Skeletal muscle satellite cell (primary cell): ENCODE measurements at regions not wholly inside any gene's neighbourhood (a gene's known extent, or its start where the extent isn't known, plus 50 kb on each side); places are given as distances from the start of the nearest gene placed in this dataset.
"Not testable (repeated sequence)": the region's sequence is repeated elsewhere in the genome, so short reads cannot be mapped to it uniquely, and the experiment has no call there.

Experiments
- H3K27me3 ChIP-seq: 2 replicates; pipeline ENCODE4 v1.7.0; 2013; ENCODE audit warnings: low read length; ENCODE audit not compliant: control insufficient read depth, insufficient read depth
- H3K36me3 ChIP-seq: 2 replicates; pipeline ENCODE4 v1.7.0; 2013; ENCODE audit warnings: mild to moderate bottlenecking, control low read depth, low read length; ENCODE audit not compliant: insufficient read depth
- H3K4me1 ChIP-seq: 2 replicates; pipeline ENCODE4 v1.7.0; 2013; ENCODE audit warnings: low read length; ENCODE audit not compliant: control insufficient read depth, insufficient read depth
- H3K4me2 ChIP-seq: 2 replicates; pipeline ENCODE4 v1.7.0; 2013; ENCODE audit warnings: mild to moderate bottlenecking, low read length
- H3K4me3 ChIP-seq: 2 replicates; pipeline ENCODE4 v1.7.0; 2013; ENCODE audit warnings: low read length
- H3K9ac ChIP-seq: 2 replicates; pipeline ENCODE4 v1.7.0; 2013; ENCODE audit warnings: mild to moderate bottlenecking, low read depth, low read length, moderate library complexity
- H3K9me3 ChIP-seq: replicated peaks from 2 replicates; pipeline ENCODE4 v1.7.0; 2013; ENCODE audit warnings: mild to moderate bottlenecking, control low read depth, low read length

DNA sequence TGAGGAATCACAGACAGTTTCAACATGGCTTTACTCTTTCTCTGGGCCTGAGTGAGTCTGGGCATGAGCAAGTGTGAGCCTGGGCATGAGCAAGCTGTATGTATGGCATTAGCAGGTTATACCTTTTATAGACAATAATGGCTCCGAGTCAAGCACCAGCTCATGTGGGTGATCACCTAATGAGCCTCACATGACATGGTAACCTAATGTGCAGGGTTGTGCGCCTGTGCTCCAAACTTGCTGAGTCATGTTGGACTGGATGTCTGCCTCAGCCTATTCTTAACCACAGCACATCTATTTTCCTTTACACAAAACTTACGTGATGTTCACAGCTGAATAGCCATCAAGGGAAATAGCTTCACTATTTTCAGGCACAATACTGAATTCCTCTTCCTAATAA lies 236.2 kb upstream of the NRIP1 start:
- Histone ChIP-seq H3K36me3 (no peaks in the 10 kb centered on the region), H3K9me3 (no peaks in the 10 kb centered on the region), H3K4me3 (no peak overlapping the region), H3K27me3 (no peaks in the 10 kb centered on the region), H3K4me1 (no peaks in the 10 kb centered on the region), H3K4me2 (no peak overlapping the region), H3K9ac (no peak overlapping the region)

DNA sequence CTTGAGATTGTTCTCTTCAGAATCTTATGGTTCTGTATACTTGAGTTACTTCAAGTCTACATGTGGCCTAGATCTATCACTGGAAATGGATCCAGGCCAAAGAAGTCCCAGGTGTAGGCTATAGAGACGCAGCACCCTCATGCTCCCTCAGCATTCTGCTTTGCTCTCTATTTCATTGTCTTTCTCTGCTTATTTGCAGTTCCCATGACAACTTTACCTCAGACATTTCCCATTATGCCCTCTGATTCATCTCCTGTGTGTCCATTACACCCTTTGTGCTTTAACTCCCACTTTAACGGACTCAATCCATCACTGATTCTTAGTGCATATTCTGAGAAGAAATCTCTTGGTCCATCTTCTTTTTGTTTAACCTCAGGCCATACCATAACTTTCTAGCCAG lies 236.9 kb upstream of the NRIP1 start:
- no peaks in the 10 kb centered on the region for H3K9me3 ChIP-seq
- no peak overlapping the region for H3K9ac ChIP-seq
- no peaks in the 10 kb centered on the region for H3K4me1 ChIP-seq
- no peaks in the 10 kb centered on the region for H3K27me3 ChIP-seq
- no peak overlapping the region for H3K4me3 ChIP-seq
- H3K36me3 ChIP-seq = no peaks in the 10 kb centered on the region
- no peak overlapping the region for H3K4me2 ChIP-seq

GRCh38 chr21:15306271-15306670 lies 241.5 kb upstream of the NRIP1 start:
- Histone ChIP-seq H3K4me1 (no peaks in the 10 kb centered on the region), H3K27me3 (no peaks in the 10 kb centered on the region), H3K9me3 (no peaks in the 10 kb centered on the region), H3K36me3 (no peaks in the 10 kb centered on the region), H3K4me2 (no peak overlapping the region), H3K4me3 (no peak overlapping the region), H3K9ac (no peak overlapping the region)

DNA sequence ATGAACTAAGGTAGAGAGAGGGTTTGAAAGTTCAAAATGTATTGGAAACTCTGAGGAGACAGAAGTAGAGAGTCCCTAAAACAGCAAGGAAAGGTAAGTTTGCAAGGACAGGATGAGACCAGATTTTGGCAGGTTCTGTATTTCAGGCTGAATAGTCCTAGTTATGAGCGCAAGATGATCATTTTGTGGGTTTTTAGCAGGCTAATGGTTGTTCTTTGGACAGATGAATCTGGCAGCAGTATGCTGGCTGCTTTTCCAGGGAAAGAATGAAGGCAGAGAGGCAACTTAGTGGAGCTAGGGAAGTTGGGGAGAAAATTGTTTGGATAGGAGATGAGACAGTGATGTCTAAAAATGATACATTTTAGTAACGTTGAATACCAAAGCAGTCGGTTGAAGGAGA lies 243.5 kb upstream of the NRIP1 start:
- Histone ChIP-seq H3K4me2 (no peak overlapping the region), H3K4me1 (no peaks in the 10 kb centered on the region), H3K9ac (no peak overlapping the region), H3K27me3 (no peaks in the 10 kb centered on the region), H3K9me3 (no peaks in the 10 kb centered on the region), H3K36me3 (no peaks in the 10 kb centered on the region), H3K4me3 (no peak overlapping the region)

DNA sequence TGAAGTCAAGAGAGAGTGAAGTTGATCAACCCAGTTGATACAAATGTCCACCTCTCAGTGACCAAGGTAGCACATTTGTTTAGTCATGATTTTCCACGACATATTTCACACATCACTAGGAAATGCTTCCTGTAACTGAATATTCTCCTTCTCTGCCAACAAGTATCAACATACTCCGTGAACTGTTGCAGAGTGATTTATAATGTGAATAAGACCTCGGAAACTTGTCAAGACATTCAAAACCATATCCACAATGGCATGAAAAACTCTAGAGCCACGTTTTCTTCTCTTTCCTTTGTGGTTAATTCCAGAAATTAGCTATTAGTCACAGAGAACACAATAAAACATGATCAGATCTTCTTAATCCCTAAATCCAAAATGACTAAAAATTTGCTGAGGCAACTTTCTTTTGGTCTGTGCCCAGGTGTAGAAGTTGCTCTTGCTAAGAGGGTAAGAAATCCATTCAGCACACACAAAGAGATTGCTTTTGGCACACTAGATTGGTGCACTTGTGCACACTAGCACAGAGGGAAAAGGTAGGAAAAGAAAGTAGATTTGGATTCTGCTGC lies 244.3 kb upstream of the NRIP1 start:
- H3K4me1 ChIP-seq = no peaks in the 10 kb centered on the region
- H3K9me3 ChIP-seq = no peaks in the 10 kb centered on the region
- H3K27me3 ChIP-seq = no peaks in the 10 kb centered on the region
- no peak overlapping the region for H3K4me3 ChIP-seq
- no peaks in the 10 kb centered on the region for H3K36me3 ChIP-seq
- no peak overlapping the region for H3K9ac ChIP-seq
- no peak overlapping the region for H3K4me2 ChIP-seq

DNA sequence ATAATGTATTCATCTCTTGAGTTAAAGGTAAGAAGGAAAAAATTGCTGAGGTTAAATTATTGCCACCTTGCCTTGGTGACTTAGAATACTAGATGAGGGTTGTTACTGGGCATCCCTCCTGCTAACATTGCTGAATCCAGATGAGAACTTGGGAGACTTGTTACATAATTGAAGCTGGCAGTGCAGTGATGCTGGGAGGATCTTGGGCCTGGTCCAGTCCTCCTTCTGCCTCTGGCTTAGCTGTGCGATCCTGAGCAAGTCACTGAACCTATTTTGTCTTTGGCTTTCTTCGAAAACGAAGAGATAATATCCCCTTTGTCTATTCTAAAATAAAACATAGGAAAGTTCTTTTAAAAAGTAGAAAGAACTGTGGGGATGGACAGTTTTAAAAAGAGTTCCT lies 244.9 kb upstream of the NRIP1 start:
- no peak overlapping the region for H3K4me2 ChIP-seq
- no peak overlapping the region for H3K4me3 ChIP-seq
- H3K36me3 ChIP-seq = no peaks in the 10 kb centered on the region
- H3K9me3 ChIP-seq = no peaks in the 10 kb centered on the region
- no peak overlapping the region for H3K9ac ChIP-seq
- no peaks in the 10 kb centered on the region for H3K4me1 ChIP-seq
- H3K27me3 ChIP-seq = no peaks in the 10 kb centered on the region

DNA sequence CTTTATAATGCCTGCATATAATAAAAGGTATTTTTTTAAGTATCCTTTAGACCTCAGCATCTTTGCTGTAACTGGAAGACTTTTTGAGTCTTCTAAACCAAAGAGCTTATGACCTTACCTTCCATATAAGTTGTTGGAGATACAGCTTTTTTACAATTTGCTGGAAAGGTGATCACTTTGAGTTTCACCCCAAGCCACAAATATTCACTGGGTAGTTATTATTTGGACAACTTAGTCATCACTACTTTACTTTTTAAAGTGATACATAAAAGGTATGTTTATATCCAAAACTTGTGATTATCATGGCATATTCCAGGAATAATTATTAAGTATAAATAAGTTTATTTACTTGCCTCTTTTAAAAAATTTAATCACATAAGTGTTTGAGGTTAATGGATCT lies 246.7 kb upstream of the NRIP1 start:
- Histone ChIP-seq H3K4me1 (no peaks in the 10 kb centered on the region), H3K9ac (no peak overlapping the region), H3K36me3 (no peaks in the 10 kb centered on the region), H3K4me2 (no peak overlapping the region), H3K27me3 (no peaks in the 10 kb centered on the region), H3K4me3 (no peak overlapping the region), H3K9me3 (no peaks in the 10 kb centered on the region)

- not testable (repeated sequence) for H3K36me3 ChIP-seq, H3K27me3 ChIP-seq, H3K9me3 ChIP-seq, H3K9ac ChIP-seq, H3K4me1 ChIP-seq, H3K4me2 ChIP-seq, H3K4me3 ChIP-seq
These were observed 252.2 kb upstream of the NRIP1 start for GRCh38 chr21:15317034-15317433.

DNA sequence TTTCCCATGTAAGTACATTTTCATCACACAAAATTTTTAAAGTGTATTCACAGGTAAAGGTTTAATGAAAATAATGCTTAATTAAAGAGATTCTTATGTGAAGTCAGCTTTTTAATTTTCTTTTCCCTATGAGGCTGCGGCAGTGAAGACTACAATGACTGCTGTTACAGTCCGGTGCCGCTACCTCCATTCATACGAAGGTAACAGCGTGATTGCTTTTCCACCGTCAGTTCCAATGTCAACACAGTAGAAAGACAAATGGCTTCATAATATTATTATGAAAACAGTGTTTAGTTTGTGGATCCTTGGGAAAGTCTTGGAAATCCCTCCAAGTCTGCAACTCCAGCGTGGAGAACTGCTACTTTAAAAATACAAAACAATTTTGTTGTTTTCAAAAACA lies 254.9 kb upstream of the NRIP1 start:
- H3K4me2 ChIP-seq = no peak overlapping the region
- H3K4me3 ChIP-seq = no peak overlapping the region
- no peaks in the 10 kb centered on the region for H3K9me3 ChIP-seq
- no peaks in the 10 kb centered on the region for H3K36me3 ChIP-seq
- H3K9ac ChIP-seq = no peak overlapping the region
- H3K27me3 ChIP-seq = no peaks in the 10 kb centered on the region
- H3K4me1 ChIP-seq = no peaks in the 10 kb centered on the region

DNA sequence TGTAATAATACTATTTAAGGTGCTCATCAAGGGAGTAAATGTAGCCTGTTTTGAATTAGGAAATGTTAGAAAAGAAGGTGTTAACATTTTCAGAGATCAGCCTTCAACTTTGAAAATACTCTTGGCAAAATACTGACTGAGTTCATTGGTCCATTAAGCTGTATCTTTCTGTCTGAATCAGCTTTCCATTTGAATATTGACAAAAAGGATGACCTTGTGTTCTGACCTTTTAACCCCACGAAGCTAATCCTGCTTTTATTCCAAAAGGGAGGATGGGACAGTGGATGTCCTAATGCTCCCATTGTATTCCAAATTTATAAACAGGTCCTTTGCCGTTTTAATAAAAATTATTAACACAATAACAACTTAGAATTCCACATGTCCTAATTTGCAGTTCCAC lies 259.7 kb upstream of the NRIP1 start:
- Histone ChIP-seq H3K4me1 (no peaks in the 10 kb centered on the region), H3K4me2 (no peak overlapping the region), H3K9me3 (no peaks in the 10 kb centered on the region), H3K4me3 (no peak overlapping the region), H3K9ac (no peak overlapping the region), H3K27me3 (no peaks in the 10 kb centered on the region), H3K36me3 (no peaks in the 10 kb centered on the region)

DNA sequence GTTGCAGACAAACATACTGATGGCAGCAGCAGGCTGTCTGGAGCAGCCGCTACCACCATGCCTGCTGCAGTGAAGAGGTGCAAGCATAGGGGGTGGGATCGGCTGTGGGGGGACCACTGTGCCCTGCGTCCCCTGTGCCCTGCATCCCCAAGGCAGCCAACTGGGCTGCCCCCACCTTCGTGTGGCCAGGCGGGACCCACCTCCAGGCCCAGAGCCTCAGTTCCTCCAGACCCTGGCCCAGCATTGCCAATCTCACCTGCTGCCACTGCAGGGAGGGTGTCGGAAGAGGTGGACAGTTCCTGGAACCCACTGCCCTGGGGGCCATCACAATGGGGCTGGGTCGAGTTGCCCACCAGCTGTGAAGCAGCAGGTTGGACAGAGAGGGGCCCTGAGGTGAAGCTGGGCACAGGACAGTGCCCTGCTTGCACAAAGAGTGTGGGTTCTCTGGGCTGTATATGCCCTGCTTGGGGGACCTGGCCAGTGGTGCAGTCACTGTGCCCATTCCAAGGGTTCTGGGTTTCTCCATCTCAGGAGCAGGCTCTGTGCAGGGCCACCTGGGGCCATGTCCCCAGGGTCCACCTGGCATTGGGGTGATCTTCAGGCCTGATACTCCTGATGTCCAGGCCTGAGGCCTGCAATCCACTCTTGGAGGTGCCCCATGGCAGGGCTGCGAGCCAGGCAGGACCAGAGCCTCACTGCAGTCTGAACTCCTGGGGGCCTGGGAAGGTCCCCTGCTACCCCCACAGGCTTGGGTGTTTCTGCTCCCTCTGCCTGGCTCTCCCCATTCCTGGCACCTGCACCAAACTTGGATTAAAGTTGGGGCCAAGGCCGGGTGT lies 261.4 kb upstream of the NRIP1 start:
- Histone ChIP-seq H3K9ac (no peak overlapping the region), H3K27me3 (no peaks in the 10 kb centered on the region), H3K9me3 (no peaks in the 10 kb centered on the region), H3K4me2 (no peak overlapping the region), H3K4me3 (no peak overlapping the region), H3K4me1 (no peaks in the 10 kb centered on the region), H3K36me3 (no peaks in the 10 kb centered on the region)

GRCh38 chr21:15327637-15328265 lies 263.0 kb upstream of the NRIP1 start:
- Histone ChIP-seq H3K9me3 (no peaks in the 10 kb centered on the region), H3K4me2 (no peak overlapping the region), H3K36me3 (no peaks in the 10 kb centered on the region), H3K27me3 (no peaks in the 10 kb centered on the region), H3K4me1 (no peaks in the 10 kb centered on the region), H3K4me3 (no peak overlapping the region), H3K9ac (no peak overlapping the region)
